ENCODE measurements at regions not wholly inside any gene's neighbourhood (a gene's known extent, or its start where the extent isn't known, plus 50 kb on each side); places are given as distances from the start of the nearest gene placed in this dataset.

DNA sequence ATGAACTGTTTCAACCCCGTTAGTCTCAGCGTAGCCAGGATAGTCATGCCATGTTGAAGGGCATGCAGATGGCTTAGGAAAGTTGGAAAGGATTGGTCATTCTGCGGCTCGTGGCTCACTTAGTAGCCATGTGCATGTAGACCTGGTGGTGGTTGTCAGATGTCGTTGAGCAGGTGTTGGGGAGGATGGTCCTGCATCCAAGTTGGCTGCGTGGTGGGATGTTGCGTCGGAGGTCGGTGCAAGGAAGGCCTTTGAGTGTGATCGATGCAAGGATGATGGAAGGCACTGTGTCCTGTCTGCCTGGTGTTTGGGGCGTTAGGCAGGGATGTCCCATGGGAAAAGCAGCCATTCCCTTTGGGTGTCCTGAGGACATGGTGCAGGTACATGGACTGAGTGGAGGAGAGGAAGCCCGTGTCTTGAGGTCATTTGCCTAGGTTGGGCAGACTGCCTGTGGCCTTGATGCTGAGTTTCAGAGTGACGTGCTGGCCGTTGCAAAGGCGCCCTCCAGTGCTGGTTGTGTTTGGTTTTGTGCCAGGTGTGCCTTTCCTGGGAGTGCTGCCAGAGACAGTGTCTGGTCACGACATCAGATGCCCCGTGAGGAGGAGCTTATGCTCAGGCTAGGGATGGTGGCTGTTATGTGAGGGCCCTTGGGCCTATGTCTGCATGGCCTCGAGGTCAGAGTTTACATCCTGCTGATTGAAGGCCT, 103.4 kb downstream of the SNRPN start:
- ATAC-seq (no peak), DNase-seq (no peak)
- intact Hi-C loops (cut with DNase I): no loop called here
- TF ChIP-seq, protein P1, sequence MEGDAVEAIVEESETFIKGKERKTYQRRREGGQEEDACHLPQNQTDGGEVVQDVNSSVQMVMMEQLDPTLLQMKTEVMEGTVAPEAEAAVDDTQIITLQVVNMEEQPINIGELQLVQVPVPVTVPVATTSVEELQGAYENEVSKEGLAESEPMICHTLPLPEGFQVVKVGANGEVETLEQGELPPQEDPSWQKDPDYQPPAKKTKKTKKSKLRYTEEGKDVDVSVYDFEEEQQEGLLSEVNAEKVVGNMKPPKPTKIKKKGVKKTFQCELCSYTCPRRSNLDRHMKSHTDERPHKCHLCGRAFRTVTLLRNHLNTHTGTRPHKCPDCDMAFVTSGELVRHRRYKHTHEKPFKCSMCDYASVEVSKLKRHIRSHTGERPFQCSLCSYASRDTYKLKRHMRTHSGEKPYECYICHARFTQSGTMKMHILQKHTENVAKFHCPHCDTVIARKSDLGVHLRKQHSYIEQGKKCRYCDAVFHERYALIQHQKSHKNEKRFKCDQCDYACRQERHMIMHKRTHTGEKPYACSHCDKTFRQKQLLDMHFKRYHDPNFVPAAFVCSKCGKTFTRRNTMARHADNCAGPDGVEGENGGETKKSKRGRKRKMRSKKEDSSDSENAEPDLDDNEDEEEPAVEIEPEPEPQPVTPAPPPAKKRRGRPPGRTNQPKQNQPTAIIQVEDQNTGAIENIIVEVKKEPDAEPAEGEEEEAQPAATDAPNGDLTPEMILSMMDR (IDR thresholded peaks at IDR 0.05): no peak
- H3K4me3 ChIP-seq: no peak overlapping the region
- H3K4me1 ChIP-seq: no peaks in the 10 kb centered on the region
- H3K36me3 ChIP-seq: peaks cover 0 to 100% of the 10 kb centered on the region in 2 donors
- H3K27ac ChIP-seq: no peak overlapping the region
- H3K27me3 ChIP-seq: no peaks in the 10 kb centered on the region
- peaks cover 0 to 100% of the 10 kb centered on the region in 2 donors for H3K9me3 ChIP-seq

DNA sequence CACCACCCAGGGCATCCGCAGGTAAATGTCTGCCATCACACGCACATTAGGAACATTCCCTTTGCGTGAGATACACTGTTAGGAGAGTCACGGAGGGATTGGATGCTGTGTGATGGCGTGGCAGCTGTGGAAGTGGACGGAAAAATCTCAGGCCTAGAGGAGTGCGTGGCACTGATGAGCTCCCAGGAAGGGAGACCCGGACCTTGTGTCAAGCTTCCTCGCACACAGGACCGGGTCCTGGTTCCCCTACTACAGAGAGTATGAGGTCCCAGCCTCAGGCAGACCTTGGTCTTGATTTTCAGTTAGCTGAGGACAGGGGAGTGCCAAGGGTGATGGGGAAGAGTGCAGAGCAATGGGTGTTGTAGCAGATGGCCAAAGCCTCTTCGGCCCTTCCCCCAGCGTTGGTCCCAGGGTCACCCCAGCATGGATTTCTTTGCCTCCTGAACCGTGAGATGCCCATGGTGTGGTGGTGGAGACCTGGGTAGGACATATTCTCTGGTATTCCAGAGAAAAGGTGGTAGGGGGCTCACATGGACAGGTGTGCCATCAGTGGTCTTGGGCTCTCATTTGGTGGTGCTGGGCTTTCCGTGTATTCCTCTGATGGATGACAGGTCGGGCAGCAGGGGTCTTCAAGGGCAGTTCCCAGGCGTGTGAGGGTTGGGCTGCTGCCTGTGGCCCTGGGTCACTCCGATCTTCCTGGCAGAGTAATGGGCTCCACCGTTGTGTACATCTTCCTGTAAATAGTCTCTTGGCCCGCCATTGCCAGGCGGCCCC, 105.1 kb downstream of the SNRPN start:
- TF ChIP-seq, protein P1 (IDR thresholded peaks at IDR 0.05): no peak
- no peaks in the 10 kb centered on the region for H3K27me3 ChIP-seq
- ATAC-seq: no peak
- H3K4me3 ChIP-seq: no peak overlapping the region
- H3K9me3 ChIP-seq: peaks cover 0 to 100% of the 10 kb centered on the region in 2 donors
- DNase-seq: no peak
- H3K4me1 ChIP-seq: no peaks in the 10 kb centered on the region
- H3K36me3 ChIP-seq: peaks cover 0 to 100% of the 10 kb centered on the region in 2 donors
- H3K27ac ChIP-seq: no peak overlapping the region
- intact Hi-C loops (cut with DNase I): no loop called here

DNA sequence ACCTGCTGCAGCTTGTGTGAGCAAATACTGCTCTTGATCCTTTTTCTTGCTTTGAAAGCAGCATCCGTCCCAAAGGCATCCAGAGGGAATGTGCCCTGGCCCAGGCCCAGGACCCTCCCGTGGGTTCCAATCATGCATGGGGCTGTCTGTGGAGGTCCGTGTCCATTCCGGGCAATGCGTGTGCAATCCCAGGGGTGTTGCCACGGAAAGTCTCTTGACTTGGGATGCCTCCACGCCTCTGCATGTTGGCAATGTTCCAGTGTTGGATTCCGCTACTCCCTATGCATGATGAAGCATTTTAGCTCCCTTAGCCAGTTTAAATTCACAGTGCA, 105.7 kb downstream of the SNRPN start:
- TF ChIP-seq, protein P1 (IDR thresholded peaks at IDR 0.05): no peak
- H3K4me3 ChIP-seq: no peak overlapping the region
- ATAC-seq (no peak), DNase-seq (no peak)
- intact Hi-C loops (cut with DNase I): no loop called here
- H3K36me3 ChIP-seq: peaks cover 0 to 100% of the 10 kb centered on the region in 2 donors
- no peaks in the 10 kb centered on the region for H3K4me1 ChIP-seq
- no peak overlapping the region for H3K27ac ChIP-seq
- no peaks in the 10 kb centered on the region for H3K27me3 ChIP-seq
- peaks cover 0 to 100% of the 10 kb centered on the region in 2 donors for H3K9me3 ChIP-seq

DNA sequence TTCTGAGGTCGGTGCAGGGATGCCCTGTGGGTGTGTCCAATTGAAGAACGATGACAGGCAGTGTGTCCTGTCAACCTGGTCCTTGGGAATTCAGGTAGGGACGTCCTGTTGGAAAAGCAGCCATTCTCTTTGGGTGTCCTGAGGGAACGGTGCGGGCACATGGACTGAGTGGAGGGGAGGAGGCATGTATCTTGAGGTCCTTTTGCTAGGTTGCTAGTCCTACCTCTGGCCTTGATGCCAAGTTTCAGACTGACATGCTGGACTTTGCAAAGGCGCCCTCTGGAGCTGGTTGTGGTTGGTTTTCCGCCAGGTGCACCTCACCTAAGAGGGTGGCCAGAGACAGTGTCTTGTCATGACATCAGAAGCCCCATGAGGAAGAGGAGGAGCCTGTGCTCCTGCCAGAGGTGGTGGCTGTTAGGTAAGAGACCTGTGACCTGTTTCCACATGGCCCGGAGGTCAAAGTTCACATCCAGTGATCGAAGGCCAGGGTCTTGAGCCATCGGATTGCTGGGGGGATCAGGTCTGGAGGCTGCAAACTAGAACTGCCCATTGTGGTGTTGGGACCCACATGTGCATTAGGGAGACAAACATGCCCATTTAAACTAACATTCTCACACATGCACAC, 106.3 kb downstream of the SNRPN start:
- no peak for DNase-seq
- no peaks in the 10 kb centered on the region for H3K27me3 ChIP-seq
- H3K27ac ChIP-seq: no peak overlapping the region
- intact Hi-C loops (cut with DNase I): no loop called here
- TF ChIP-seq, protein P1 (IDR thresholded peaks at IDR 0.05): no peak
- H3K9me3 ChIP-seq: peaks cover 0 to 100% of the 10 kb centered on the region in 2 donors
- no peak overlapping the region for H3K4me3 ChIP-seq
- no peak for ATAC-seq
- H3K36me3 ChIP-seq: peaks cover 0 to 100% of the 10 kb centered on the region in 2 donors
- no peaks in the 10 kb centered on the region for H3K4me1 ChIP-seq
